Stimulated activated CD4-positive, alpha-beta T cell treated with anti-CD3 and anti-CD28 coated beads, Interleukin-15, amount 100 ng/mL, for 48 hours (primary cell): ENCODE measurements at regions not wholly inside any gene's neighbourhood (a gene's known extent, or its start where the extent isn't known, plus 50 kb on each side); places are given as distances from the start of the nearest gene placed in this dataset.
"Not testable (repeated sequence)": the region's sequence is repeated elsewhere in the genome, so short reads cannot be mapped to it uniquely, and the experiment has no call there.

ENCODE experiments used
- DNase-seq, 2 donors: peaks; one replicate each; pipeline ENCODE4 v3.0.0-alpha.2; 2020; ENCODE audit warnings: low read depth in 2 of 2

- DNase-seq: no peak
These were observed 241.8 kb upstream of the SLCO3A1 start for GRCh38 chr15:91611561-91612323.

GRCh38 chr15:91620229-91620628 lies 233.3 kb upstream of the SLCO3A1 start:
- DNase-seq: no peak

- no peak for DNase-seq
These were observed 231.3 kb upstream of the SLCO3A1 start for GRCh38 chr15:91622235-91622634.

- no peak for DNase-seq
These were observed 230.7 kb upstream of the SLCO3A1 start for GRCh38 chr15:91622711-91623342.

GRCh38 chr15:91624353-91624968 lies 229.0 kb upstream of the SLCO3A1 start:
- no peak for DNase-seq

GRCh38 chr15:91625506-91625905 lies 228.0 kb upstream of the SLCO3A1 start:
- DNase-seq: no peak

- DNase-seq: no peak
These were observed 225.8 kb upstream of the SLCO3A1 start for GRCh38 chr15:91627473-91628278.

- DNase-seq: no peak
These were observed 223.4 kb upstream of the SLCO3A1 start for GRCh38 chr15:91630090-91630489.

- no peak for DNase-seq
These were observed 221.3 kb upstream of the SLCO3A1 start for GRCh38 chr15:91632176-91632575.

- no peak for DNase-seq
These were observed 220.5 kb upstream of the SLCO3A1 start for GRCh38 chr15:91632981-91633380.

GRCh38 chr15:91634179-91634578 lies 219.3 kb upstream of the SLCO3A1 start:
- no peak for DNase-seq

- no peak for DNase-seq
These were observed 218.4 kb upstream of the SLCO3A1 start for GRCh38 chr15:91635080-91635479.

GRCh38 chr15:91635641-91636040 lies 217.9 kb upstream of the SLCO3A1 start:
- DNase-seq: no peak

- no peak for DNase-seq
These were observed 204.5 kb upstream of the SLCO3A1 start for GRCh38 chr15:91649016-91649415.

GRCh38 chr15:91649831-91650321 lies 203.6 kb upstream of the SLCO3A1 start:
- no peak for DNase-seq

- DNase-seq: no peak
These were observed 202.3 kb upstream of the SLCO3A1 start for GRCh38 chr15:91651251-91651650.

- DNase-seq: no peak
These were observed 200.8 kb upstream of the SLCO3A1 start for GRCh38 chr15:91652610-91653207.

- DNase-seq: not testable (repeated sequence)
These were observed 197.8 kb upstream of the SLCO3A1 start for GRCh38 chr15:91655563-91656290.

- no peak for DNase-seq
These were observed 193.3 kb upstream of the SLCO3A1 start for GRCh38 chr15:91660174-91660649.

GRCh38 chr15:91664224-91664836 lies 189.2 kb upstream of the SLCO3A1 start:
- no peak for DNase-seq
